ENCODE measurements at regions not wholly inside any gene's neighbourhood (a gene's known extent, or its start where the extent isn't known, plus 50 kb on each side); places are given as distances from the start of the nearest gene placed in this dataset.
"Not testable (repeated sequence)": the region's sequence is repeated elsewhere in the genome, so short reads cannot be mapped to it uniquely, and the experiment has no call there.

GRCh38 chr9:96100385-96101300 is 201.3 kb downstream of the HSD17B3 start:
- no peak for FAIRE-seq
- no peak for DNase-seq (ENCODE audit: extremely low spot score, insufficient read length, low read depth)

- not testable (repeated sequence) for DNase-seq (ENCODE audit: extremely low spot score, insufficient read length, low read depth); FAIRE-seq
Measured at GRCh38 chr9:96090630-96091029, 211.3 kb downstream of the HSD17B3 start.

GRCh38 chr9:96089452-96090085 is 212.4 kb downstream of the HSD17B3 start:
- FAIRE-seq (no peak), DNase-seq (ENCODE audit: extremely low spot score, insufficient read length, low read depth) (no peak)

GRCh38 chr9:96088510-96088909 is 213.0 kb downstream of the ERCC6L2 start:
- FAIRE-seq, result no peak
- DNase-seq (ENCODE audit: extremely low spot score, insufficient read length, low read depth), result no peak

GRCh38 chr9:96087669-96088299 is 212.3 kb downstream of the ERCC6L2 start:
- no peak for DNase-seq (ENCODE audit: extremely low spot score, insufficient read length, low read depth)
- no peak for FAIRE-seq

GRCh38 chr9:96086936-96087571 is 211.6 kb downstream of the ERCC6L2 start:
- no peak for DNase-seq (ENCODE audit: extremely low spot score, insufficient read length, low read depth)
- no peak for FAIRE-seq

GRCh38 chr9:96085491-96086143 is 210.1 kb downstream of the ERCC6L2 start:
- FAIRE-seq (no peak), DNase-seq (ENCODE audit: extremely low spot score, insufficient read length, low read depth) (no peak)

GRCh38 chr9:96084331-96084734 is 208.8 kb downstream of the ERCC6L2 start:
- DNase-seq (ENCODE audit: extremely low spot score, insufficient read length, low read depth) (no peak), FAIRE-seq (no peak)

- FAIRE-seq (no peak), DNase-seq (ENCODE audit: extremely low spot score, insufficient read length, low read depth) (no peak)
Measured at GRCh38 chr9:96082516-96083232, 207.2 kb downstream of the ERCC6L2 start.

GRCh38 chr9:96080364-96080763 is 204.9 kb downstream of the ERCC6L2 start:
- DNase-seq (ENCODE audit: extremely low spot score, insufficient read length, low read depth), result no peak
- FAIRE-seq, result no peak

- FAIRE-seq (no peak), DNase-seq (ENCODE audit: extremely low spot score, insufficient read length, low read depth) (no peak)
Measured at GRCh38 chr9:96079779-96080178, 204.3 kb downstream of the ERCC6L2 start.

- no peak for FAIRE-seq
- no peak for DNase-seq (ENCODE audit: extremely low spot score, insufficient read length, low read depth)
Measured at GRCh38 chr9:96078897-96079490, 203.5 kb downstream of the ERCC6L2 start.

- no peak for FAIRE-seq
Measured at GRCh38 chr9:96075757-96076156, 200.3 kb downstream of the ERCC6L2 start.

GRCh38 chr9:96075111-96075510 is 199.6 kb downstream of the ERCC6L2 start:
- no peak for FAIRE-seq
- DNase-seq (ENCODE audit: extremely low spot score, insufficient read length, low read depth), result no peak

More at GRCh38 chr9:96075757-96076156, 200.3 kb downstream of the ERCC6L2 start:
- DNase-seq (ENCODE audit: extremely low spot score, insufficient read length, low read depth), result no peak

- DNase-seq (ENCODE audit: extremely low spot score, insufficient read length, low read depth) (no peak), FAIRE-seq (no peak)
Measured at GRCh38 chr9:96073531-96074480, 198.3 kb downstream of the ERCC6L2 start.

- DNase-seq (ENCODE audit: extremely low spot score, insufficient read length, low read depth) (no peak), FAIRE-seq (no peak)
Measured at GRCh38 chr9:96072930-96073329, 197.4 kb downstream of the ERCC6L2 start.

- FAIRE-seq (no peak), DNase-seq (ENCODE audit: extremely low spot score, insufficient read length, low read depth) (no peak)
Measured at GRCh38 chr9:96071815-96072124, 196.3 kb downstream of the ERCC6L2 start.

Data from GM18507 (cell line).